NCI-H748 (cell line): ENCODE measurements at regions not wholly inside any gene's neighbourhood (a gene's known extent, or its start where the extent isn't known, plus 50 kb on each side); places are given as distances from the start of the nearest gene placed in this dataset.
"Not testable (repeated sequence)": the region's sequence is repeated elsewhere in the genome, so short reads cannot be mapped to it uniquely, and the experiment has no call there.

Experiments
- DNase-seq: peaks from one replicate; lab custom pipeline; 2025; ENCODE audit not compliant: unreplicated experiment; lab: John Stamatoyannopoulos, UW

- not testable (repeated sequence) for DNase-seq
Observed at GRCh38 chr20:54788260-54788659, 312.9 kb downstream of the DOK5 start.

DNA sequence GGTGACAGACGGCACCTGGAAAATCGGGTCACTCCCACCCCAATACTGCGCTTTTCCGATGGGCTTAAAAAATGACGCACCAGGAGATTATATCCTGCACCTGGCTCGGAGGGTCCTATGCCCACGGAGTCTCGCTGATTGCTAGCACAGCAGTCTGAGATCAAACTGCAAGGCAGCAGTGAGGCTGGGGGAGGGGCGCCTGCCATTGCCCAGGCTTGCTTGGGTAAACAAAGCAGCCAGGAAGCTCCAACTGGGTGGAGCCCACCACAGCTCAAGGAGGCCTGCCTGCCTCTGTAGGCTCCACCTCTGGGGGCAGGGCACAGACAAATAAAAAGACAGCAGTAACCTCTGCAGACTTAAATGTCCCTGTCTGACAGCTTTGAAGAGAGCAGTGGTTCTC is 307.4 kb downstream of the DOK5 start:
- DNase-seq = not testable (repeated sequence)

DNA sequence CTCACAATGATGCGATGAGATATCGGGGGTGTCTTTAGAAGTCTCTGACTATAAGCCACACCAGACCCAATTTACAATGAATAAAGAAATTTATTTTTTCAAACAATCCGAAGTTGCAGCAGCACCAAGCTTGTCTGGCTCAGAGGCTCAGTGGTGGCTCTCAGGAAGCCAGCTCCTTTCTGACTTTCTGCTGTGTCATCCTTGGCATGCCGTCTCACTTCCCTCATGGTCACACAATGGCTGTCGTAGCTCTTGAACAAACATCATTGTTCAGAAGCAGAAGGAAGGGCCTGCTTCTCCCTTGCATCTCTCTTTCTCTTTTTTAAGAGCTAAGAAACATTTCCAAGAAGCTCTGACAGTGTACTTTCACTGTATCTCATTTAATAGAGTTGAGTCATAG is 299.0 kb downstream of the DOK5 start:
- DNase-seq = no peak

GRCh38 chr20:54773643-54774000 is 298.2 kb downstream of the DOK5 start:
- no peak for DNase-seq

GRCh38 chr20:54772893-54773642 is 297.7 kb downstream of the DOK5 start:
- no peak for DNase-seq

GRCh38 chr20:54766483-54766882 is 291.1 kb downstream of the DOK5 start:
- DNase-seq = no peak

DNA sequence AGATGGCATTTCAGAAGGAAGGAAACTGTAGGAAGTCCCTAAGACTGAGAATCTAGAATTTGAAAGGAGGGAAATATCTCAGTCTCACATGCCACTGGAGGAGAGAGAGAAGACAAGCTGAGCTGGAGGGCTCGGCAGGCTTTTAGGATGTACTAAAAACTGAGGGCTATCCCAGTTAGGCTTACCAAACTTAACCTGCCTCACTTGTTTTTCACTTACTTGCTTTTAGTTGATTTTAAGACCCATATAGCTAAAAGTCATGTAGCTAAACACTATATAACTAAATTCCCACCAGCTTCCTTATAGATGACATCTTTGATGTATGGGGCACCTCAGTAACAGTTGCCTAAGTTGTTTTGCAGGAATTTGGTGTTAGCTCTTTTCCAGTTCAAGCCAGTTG is 288.0 kb downstream of the DOK5 start:
- DNase-seq = no peak

- DNase-seq = no peak
Observed at GRCh38 chr20:54759589-54759988, 284.2 kb downstream of the DOK5 start.

DNA sequence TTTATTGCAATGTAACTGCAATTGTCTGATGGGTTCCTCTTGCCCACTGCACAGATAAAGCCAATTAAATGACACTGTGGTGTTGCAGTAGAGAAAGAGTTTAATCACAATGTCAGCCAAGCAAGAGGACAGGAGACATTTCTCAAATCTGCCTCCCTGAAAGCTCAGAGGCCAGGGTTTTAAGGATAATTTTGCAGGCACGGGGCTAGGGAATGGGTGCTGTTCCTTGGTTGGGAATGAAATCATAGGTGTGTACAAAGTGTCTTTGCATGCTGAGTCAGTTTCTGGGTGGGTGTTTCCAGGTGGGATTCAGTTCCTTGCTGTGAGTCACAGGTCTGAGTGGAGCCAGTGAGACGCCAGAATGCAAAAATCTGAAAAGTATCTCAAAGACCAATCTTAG is 271.4 kb downstream of the DOK5 start:
- DNase-seq = no peak

- no peak for DNase-seq
Observed at GRCh38 chr20:54745780-54746179, 270.4 kb downstream of the DOK5 start.

GRCh38 chr20:54744097-54744496 is 268.7 kb downstream of the DOK5 start:
- no peak for DNase-seq

GRCh38 chr20:54742193-54742592 is 266.8 kb downstream of the DOK5 start:
- no peak for DNase-seq

- DNase-seq = no peak
Observed at GRCh38 chr20:54736421-54736820, 261.0 kb downstream of the DOK5 start.

DNA sequence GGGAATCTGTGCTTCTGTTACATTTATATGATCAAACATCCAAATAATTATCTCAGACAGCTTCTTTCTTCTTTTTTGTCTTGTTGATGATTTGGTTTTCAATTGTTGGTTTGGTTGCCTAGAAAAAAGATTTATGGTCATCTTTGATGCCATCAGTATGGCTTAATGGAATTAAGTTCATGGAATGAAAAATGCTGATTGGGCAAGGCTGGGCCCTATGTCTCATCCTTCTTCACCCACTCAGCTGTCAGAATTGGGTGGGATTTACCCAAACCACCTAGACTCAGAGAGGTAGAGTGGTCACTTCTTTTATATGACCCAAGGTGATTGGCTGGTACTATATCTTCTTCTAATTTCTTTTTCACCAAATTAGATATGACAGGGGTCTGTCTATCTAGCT is 258.3 kb downstream of the DOK5 start:
- DNase-seq = no peak

GRCh38 chr20:54727490-54727889 is 252.1 kb downstream of the DOK5 start:
- no peak for DNase-seq

- no peak for DNase-seq
Observed at GRCh38 chr20:54726687-54727300, 251.4 kb downstream of the DOK5 start.

DNA sequence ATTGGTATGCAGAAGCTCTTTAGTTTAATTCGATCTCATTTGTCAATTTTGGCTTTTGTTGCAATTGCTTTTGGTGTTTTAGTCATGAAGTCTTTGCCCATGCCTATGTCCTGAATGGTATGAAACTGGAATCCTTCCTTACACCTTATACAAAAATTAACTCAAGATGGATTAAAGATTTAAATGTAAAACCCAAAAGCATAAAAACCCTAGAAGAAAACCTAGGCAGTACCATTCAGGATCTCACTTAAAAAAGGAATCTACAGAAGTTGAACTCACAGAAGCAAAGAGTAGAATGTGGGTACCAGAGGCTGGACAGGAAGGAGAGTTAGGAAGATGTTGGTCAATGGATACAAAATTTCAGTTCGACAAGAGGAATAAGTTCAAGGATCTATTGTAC is 249.9 kb downstream of the DOK5 start:
- DNase-seq = not testable (repeated sequence)

GRCh38 chr20:54723723-54724122 is 248.3 kb downstream of the DOK5 start:
- DNase-seq = no peak

DNA sequence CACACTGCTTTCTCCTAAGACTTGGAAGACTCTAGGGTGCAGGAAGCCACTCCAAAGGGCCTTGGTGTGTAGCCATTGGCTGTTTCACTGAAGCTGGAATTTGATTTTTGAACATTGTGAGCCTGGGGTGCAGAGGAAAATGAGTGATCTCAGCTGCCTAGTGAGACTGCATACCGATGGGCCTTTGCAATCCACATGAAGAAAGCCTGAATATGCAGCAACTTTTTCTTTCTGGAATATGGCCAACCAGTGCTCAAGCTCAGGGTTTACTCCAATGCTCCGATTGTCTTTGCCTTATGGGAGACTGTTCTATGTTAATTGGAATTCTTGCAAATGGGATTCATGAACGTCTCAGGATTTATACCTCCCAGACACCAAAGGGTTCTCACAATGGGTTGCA is 242.6 kb downstream of the DOK5 start:
- DNase-seq = no peak

DNA sequence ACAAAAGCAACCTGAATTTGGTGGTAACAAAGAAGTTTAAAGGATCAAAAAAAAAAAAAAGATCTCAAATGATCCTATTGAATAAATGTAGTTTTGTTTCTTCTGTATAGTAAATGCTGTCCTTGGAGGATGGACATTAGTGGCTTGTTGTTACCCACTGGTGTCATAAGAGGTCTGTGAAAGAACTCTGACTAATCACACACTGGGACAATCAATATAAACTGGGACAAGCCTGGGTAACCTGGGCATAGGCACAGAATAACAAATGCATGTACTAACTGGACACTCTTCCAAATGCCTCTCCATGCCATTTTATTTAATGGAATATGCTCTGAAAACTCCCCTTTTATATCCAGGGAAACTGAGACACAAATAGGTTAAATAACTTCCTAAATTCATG is 241.4 kb downstream of the DOK5 start:
- no peak for DNase-seq

DNA sequence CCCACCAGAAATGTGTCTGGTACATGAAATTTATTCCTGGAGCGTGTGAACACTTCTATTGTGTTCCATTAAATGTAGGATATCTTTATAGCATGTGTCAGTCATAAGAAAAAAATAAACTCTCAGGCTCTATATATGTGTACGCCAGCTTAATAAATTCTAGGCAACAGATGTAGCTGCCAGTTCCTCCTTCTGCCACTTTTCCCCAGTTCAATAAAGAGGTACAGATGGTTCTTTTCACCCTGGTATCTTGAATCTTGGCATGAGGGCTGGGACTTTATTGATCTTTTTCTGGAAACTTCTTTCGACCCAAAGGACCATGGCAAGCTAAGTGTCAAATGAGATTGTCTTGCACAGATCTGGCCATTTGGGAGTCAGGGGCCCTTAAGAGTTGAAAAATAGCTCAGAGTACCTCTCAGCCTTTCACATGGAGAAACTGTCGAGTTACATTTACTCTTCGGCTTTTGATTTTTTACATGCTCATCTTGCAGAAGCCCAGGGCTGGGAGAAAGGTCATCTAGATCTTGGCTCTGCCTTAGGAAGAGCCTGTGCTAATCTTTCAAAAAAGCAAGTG is 240.9 kb downstream of the DOK5 start:
- DNase-seq = no peak

GRCh38 chr20:54714817-54715216 is 239.4 kb downstream of the DOK5 start:
- no peak for DNase-seq

DNA sequence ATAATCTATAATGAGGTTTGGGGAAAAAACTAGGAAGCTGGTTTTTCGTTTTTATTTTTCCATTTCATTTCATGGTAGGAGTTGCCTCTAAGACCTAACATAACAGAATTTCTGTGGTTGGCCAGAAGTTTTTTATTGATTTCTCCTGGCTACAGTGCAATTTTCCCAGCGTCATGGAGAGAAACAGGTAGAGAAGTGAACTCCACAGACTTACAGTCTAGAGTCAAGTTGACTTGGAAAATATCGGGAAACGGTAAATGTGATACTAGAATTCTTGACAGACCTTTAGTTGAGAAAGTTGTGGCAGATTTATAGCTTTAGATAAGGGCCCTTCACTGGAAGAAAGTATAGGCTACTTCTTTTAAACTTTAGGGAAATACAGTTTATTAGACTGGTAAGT is 238.3 kb downstream of the DOK5 start:
- DNase-seq = no peak
